GM12892 (cell line): ENCODE measurements at regions not wholly inside any gene's neighbourhood (a gene's known extent, or its start where the extent isn't known, plus 50 kb on each side); places are given as distances from the start of the nearest gene placed in this dataset.

Experiments used
- POLR2A ChIP-seq: IDR thresholded peaks from 2 replicates; pipeline ENCODE4 v1.6.1; 2011; ENCODE audit warnings: low read depth, low read length, control low read depth
- POLR2AphosphoS5 ChIP-seq: IDR thresholded peaks from 2 replicates; pipeline ENCODE4 v1.6.1; 2011; ENCODE audit warnings: low read depth, low read length, control low read depth

DNA sequence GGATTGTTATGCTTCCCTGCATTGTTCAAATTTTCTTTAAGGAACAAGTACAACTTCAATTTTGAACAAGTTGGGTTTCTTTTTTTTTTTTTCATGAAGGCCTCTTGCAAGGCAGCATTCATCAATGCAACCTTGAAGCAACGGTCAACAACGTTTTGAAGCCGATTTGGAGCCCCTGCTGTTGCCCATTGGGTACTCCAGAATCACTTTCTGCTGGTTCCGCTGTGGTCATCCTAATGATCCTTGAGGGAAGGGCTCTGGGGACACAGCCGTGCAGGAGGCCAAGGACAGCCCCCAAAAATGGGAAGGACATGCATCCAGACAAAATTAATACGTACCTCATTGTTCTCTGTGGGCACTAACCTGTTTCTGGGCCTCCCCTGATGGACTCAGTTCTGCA, 84.6 kb upstream of the MGMT start:
- no peak for TF ChIP-seq POLR2A
- no peak for TF ChIP-seq POLR2AphosphoS5
